ENCODE measurements at regions not wholly inside any gene's neighbourhood (a gene's known extent, or its start where the extent isn't known, plus 50 kb on each side); places are given as distances from the start of the nearest gene placed in this dataset.

DNA sequence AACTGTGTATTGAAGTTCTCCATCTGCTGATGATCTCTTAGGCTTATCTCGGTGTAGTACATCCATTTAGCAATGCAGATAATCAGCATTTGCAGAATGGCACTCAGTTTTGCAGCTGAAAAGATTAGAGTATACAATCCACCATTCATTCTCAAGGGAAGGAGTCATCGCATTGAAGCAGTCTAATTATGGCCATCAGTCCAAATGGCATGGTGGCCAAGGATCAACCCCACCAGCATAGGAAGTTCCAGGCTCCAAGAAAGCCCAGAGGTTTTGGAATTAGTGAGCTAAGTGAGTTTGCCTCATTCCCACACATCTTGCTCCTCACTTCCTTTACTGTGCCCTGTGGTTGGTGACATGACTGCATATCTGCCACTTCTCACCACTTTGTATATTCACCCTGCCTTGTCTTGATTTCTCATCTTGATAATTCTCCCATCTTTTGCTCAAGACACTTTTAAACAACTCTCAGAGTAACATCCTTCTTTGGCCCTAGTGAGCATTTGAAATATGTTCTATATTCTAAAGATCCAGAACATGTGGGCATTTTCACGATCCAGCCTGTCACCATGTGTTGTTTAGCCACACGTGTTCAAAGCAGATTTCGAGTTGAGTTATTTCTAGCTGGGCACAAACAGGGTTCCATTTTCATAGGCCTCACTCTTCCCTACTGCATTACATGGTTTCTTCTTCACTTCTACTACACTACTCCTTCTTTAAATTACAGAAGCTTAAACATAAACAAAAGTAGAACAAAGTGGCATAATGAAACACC is 1119.8 kb downstream of the TSN start:
- H3K27ac Mint-ChIP-seq, result no peak overlapping the region
- H3K9me3 Mint-ChIP-seq, result peaks cover 7% of the 10 kb centered on the region
- no peak for DNase-seq (ENCODE audit: low spot score)
- H3K27me3 Mint-ChIP-seq (ENCODE audit: insufficient read depth), result no peaks in the 10 kb centered on the region
- no peak overlapping the region for H3K4me3 Mint-ChIP-seq
- intact Hi-C loops (cut with micrococcal nuclease), result no loop called here
- no peaks in the 10 kb centered on the region for H3K36me3 Mint-ChIP-seq (ENCODE audit: low read depth)
- no peaks in the 10 kb centered on the region for H3K4me1 Mint-ChIP-seq (ENCODE audit: low read depth)

DNA sequence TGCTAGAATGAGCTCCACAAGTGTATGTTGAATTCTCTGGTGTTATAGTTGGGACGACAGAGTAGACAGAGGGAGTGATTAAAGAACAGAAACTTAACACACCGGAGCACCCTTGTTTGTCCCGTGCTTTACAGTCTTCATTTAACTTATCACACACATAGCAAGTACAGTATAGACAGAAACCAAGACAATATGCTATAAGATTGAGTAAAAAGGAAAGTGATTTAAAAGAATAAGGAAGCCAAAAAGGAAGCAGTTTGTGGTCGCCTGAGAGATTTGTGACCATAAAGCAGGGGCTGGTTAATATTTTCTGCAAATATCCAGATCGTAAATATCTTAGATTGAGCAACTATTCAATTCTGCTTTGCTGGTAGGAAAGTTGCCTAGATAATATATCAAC is 1128.4 kb downstream of the TSN start:
- no peaks in the 10 kb centered on the region for H3K36me3 Mint-ChIP-seq (ENCODE audit: low read depth)
- no peaks in the 10 kb centered on the region for H3K9me3 Mint-ChIP-seq
- H3K4me3 Mint-ChIP-seq, result no peak overlapping the region
- H3K4me1 Mint-ChIP-seq (ENCODE audit: low read depth), result no peaks in the 10 kb centered on the region
- intact Hi-C loops (cut with micrococcal nuclease), result no loop called here
- H3K27me3 Mint-ChIP-seq (ENCODE audit: insufficient read depth), result no peaks in the 10 kb centered on the region
- no peak for DNase-seq (ENCODE audit: low spot score)
- H3K27ac Mint-ChIP-seq, result no peak overlapping the region

- Mint-ChIP-seq H3K4me3 (no peak overlapping the region), H3K36me3 (ENCODE audit: low read depth) (no peaks in the 10 kb centered on the region), H3K27me3 (ENCODE audit: insufficient read depth) (no peaks in the 10 kb centered on the region), H3K27ac (no peak overlapping the region), H3K9me3 (no peaks in the 10 kb centered on the region), H3K4me1 (ENCODE audit: low read depth) (no peaks in the 10 kb centered on the region)
- intact Hi-C loops (cut with micrococcal nuclease), result no loop called here
- no peak for DNase-seq (ENCODE audit: low spot score)
Observed at GRCh38 chr2:122884889-122885288, 1129.4 kb downstream of the TSN start.

- intact Hi-C loops (cut with micrococcal nuclease), result no loop called here
- Mint-ChIP-seq H3K27ac (no peak overlapping the region), H3K9me3 (no peaks in the 10 kb centered on the region), H3K27me3 (ENCODE audit: insufficient read depth) (no peaks in the 10 kb centered on the region), H3K4me1 (ENCODE audit: low read depth) (no peaks in the 10 kb centered on the region), H3K4me3 (no peak overlapping the region), H3K36me3 (ENCODE audit: low read depth) (no peaks in the 10 kb centered on the region)
- DNase-seq (ENCODE audit: low spot score), result no peak
Observed at GRCh38 chr2:122885436-122885835, 1130.0 kb downstream of the TSN start.

GRCh38 chr2:122886479-122887145 is 1131.2 kb downstream of the TSN start:
- no peaks in the 10 kb centered on the region for H3K4me1 Mint-ChIP-seq (ENCODE audit: low read depth)
- no peaks in the 10 kb centered on the region for H3K27me3 Mint-ChIP-seq (ENCODE audit: insufficient read depth)
- no peaks in the 10 kb centered on the region for H3K36me3 Mint-ChIP-seq (ENCODE audit: low read depth)
- intact Hi-C loops (cut with micrococcal nuclease), result no loop called here
- H3K27ac Mint-ChIP-seq, result no peak overlapping the region
- DNase-seq (ENCODE audit: low spot score), result no peak
- H3K4me3 Mint-ChIP-seq, result no peak overlapping the region
- no peaks in the 10 kb centered on the region for H3K9me3 Mint-ChIP-seq

GRCh38 chr2:122899614-122900013 is 1125.5 kb upstream of the CNTNAP5 start:
- H3K9me3 Mint-ChIP-seq, result peaks cover 15% of the 10 kb centered on the region
- DNase-seq (ENCODE audit: low spot score), result no peak
- intact Hi-C loops (cut with micrococcal nuclease), result no loop called here
- H3K27ac Mint-ChIP-seq, result no peak overlapping the region
- no peak overlapping the region for H3K4me3 Mint-ChIP-seq
- H3K27me3 Mint-ChIP-seq (ENCODE audit: insufficient read depth), result no peaks in the 10 kb centered on the region
- H3K4me1 Mint-ChIP-seq (ENCODE audit: low read depth), result no peaks in the 10 kb centered on the region
- no peaks in the 10 kb centered on the region for H3K36me3 Mint-ChIP-seq (ENCODE audit: low read depth)

- intact Hi-C loops (cut with micrococcal nuclease), result no loop called here
- no peaks in the 10 kb centered on the region for H3K9me3 Mint-ChIP-seq
- H3K36me3 Mint-ChIP-seq (ENCODE audit: low read depth), result no peaks in the 10 kb centered on the region
- DNase-seq (ENCODE audit: low spot score), result no peak
- no peak overlapping the region for H3K27ac Mint-ChIP-seq
- no peak overlapping the region for H3K4me3 Mint-ChIP-seq
- H3K27me3 Mint-ChIP-seq (ENCODE audit: insufficient read depth), result no peaks in the 10 kb centered on the region
- H3K4me1 Mint-ChIP-seq (ENCODE audit: low read depth), result no peaks in the 10 kb centered on the region
Observed at GRCh38 chr2:122905431-122905830, 1119.7 kb upstream of the CNTNAP5 start.

GRCh38 chr2:122908159-122908558 is 1116.9 kb upstream of the CNTNAP5 start:
- intact Hi-C loops (cut with micrococcal nuclease), result no loop called here
- Mint-ChIP-seq H3K4me1 (ENCODE audit: low read depth) (no peaks in the 10 kb centered on the region), H3K4me3 (no peak overlapping the region), H3K27ac (no peak overlapping the region), H3K9me3 (peaks cover 3% of the 10 kb centered on the region), H3K36me3 (ENCODE audit: low read depth) (no peaks in the 10 kb centered on the region), H3K27me3 (ENCODE audit: insufficient read depth) (no peaks in the 10 kb centered on the region)
- DNase-seq (ENCODE audit: low spot score), result no peak

DNA sequence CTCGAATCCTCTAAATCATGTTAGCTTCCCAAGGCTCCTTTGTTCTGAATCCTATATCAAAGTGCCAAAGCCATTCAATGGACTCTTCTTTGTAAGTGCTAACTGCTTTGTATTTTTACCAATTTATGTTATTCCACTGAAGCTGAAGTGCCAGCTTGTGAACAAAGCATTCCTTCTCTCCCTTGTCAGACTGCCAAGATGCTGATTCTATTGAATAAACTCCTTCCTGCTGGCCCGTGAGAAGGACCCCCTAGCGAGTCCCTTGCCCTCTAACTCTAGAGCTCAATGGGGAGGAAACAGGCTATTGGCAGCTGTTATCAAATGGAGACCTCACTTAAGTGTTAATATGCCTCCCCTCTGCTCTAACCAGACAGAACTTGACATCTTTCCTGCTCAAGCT is 1097.9 kb upstream of the CNTNAP5 start:
- Mint-ChIP-seq H3K9me3 (peaks cover 32% of the 10 kb centered on the region), H3K4me3 (no peak overlapping the region), H3K4me1 (ENCODE audit: low read depth) (no peaks in the 10 kb centered on the region), H3K36me3 (ENCODE audit: low read depth) (no peaks in the 10 kb centered on the region), H3K27ac (no peak overlapping the region), H3K27me3 (ENCODE audit: insufficient read depth) (no peaks in the 10 kb centered on the region)
- intact Hi-C loops (cut with micrococcal nuclease), result no loop called here
- no peak for DNase-seq (ENCODE audit: low spot score)

DNA sequence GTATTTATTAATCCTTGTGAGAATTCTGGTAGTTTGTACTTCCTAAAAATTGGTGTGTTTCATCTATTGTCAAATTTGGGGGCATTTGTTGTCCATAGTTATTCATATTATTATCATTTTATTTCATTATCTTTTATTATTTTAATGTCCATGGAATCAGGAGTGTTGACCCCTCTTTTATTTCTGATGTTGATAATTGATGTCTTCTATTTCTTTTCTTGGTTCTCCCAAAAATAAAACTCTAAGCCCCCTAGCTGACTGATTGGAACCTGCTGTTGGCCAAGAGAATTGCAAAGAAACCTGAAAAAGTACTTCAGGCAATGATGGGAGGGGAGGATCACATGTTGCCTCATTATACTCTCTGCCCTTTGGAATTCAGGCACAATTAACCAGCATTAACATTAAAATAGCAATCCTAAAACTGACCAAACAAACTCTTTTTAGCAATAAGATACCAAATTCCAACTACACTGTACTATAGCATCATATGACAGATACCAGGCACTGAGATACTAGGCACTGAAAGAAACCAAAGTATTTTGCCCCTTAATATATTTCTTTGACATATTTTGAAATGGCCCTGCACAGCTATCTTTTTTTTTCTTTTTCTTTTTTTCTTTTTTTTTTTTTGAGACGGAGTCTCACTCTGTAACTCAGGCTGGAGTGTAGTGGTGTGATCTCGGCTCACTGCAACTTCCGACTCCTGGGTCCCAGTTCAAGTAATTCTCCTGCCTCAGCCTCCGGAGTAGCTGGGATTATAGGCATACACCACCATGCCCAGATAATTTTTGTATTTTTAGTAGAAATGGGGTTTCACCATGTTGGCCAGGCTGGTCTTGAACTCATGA is 1097.2 kb upstream of the CNTNAP5 start:
- no peak overlapping the region for H3K4me3 Mint-ChIP-seq
- DNase-seq (ENCODE audit: low spot score), result no peak
- peaks cover 29% of the 10 kb centered on the region for H3K9me3 Mint-ChIP-seq
- H3K4me1 Mint-ChIP-seq (ENCODE audit: low read depth), result no peaks in the 10 kb centered on the region
- H3K36me3 Mint-ChIP-seq (ENCODE audit: low read depth), result no peaks in the 10 kb centered on the region
- no peaks in the 10 kb centered on the region for H3K27me3 Mint-ChIP-seq (ENCODE audit: insufficient read depth)
- intact Hi-C loops (cut with micrococcal nuclease), result no loop called here
- H3K27ac Mint-ChIP-seq, result no peak overlapping the region

GRCh38 chr2:122929347-122929746 is 1095.7 kb upstream of the CNTNAP5 start:
- H3K27me3 Mint-ChIP-seq (ENCODE audit: insufficient read depth), result no peaks in the 10 kb centered on the region
- intact Hi-C loops (cut with micrococcal nuclease), result no loop called here
- no peak overlapping the region for H3K27ac Mint-ChIP-seq
- peaks cover 18% of the 10 kb centered on the region for H3K9me3 Mint-ChIP-seq
- H3K4me1 Mint-ChIP-seq (ENCODE audit: low read depth), result no peaks in the 10 kb centered on the region
- no peak for DNase-seq (ENCODE audit: low spot score)
- no peaks in the 10 kb centered on the region for H3K36me3 Mint-ChIP-seq (ENCODE audit: low read depth)
- no peak overlapping the region for H3K4me3 Mint-ChIP-seq

- H3K4me1 Mint-ChIP-seq (ENCODE audit: low read depth), result no peaks in the 10 kb centered on the region
- intact Hi-C loops (cut with micrococcal nuclease), result no loop called here
- no peak overlapping the region for H3K27ac Mint-ChIP-seq
- peaks cover 4% of the 10 kb centered on the region for H3K9me3 Mint-ChIP-seq
- no peaks in the 10 kb centered on the region for H3K36me3 Mint-ChIP-seq (ENCODE audit: low read depth)
- no peak for DNase-seq (ENCODE audit: low spot score)
- H3K4me3 Mint-ChIP-seq, result no peak overlapping the region
- no peaks in the 10 kb centered on the region for H3K27me3 Mint-ChIP-seq (ENCODE audit: insufficient read depth)
Observed at GRCh38 chr2:122935506-122935905, 1089.6 kb upstream of the CNTNAP5 start.

GRCh38 chr2:122939796-122940195 is 1085.3 kb upstream of the CNTNAP5 start:
- no peaks in the 10 kb centered on the region for H3K4me1 Mint-ChIP-seq (ENCODE audit: low read depth)
- no peaks in the 10 kb centered on the region for H3K36me3 Mint-ChIP-seq (ENCODE audit: low read depth)
- no peak overlapping the region for H3K4me3 Mint-ChIP-seq
- peaks cover 4% of the 10 kb centered on the region for H3K9me3 Mint-ChIP-seq
- no peaks in the 10 kb centered on the region for H3K27me3 Mint-ChIP-seq (ENCODE audit: insufficient read depth)
- H3K27ac Mint-ChIP-seq, result no peak overlapping the region
- intact Hi-C loops (cut with micrococcal nuclease), result no loop called here
- no peak for DNase-seq (ENCODE audit: low spot score)
